GM10266 (cell line): ENCODE measurements at regions not wholly inside any gene's neighbourhood (a gene's known extent, or its start where the extent isn't known, plus 50 kb on each side); places are given as distances from the start of the nearest gene placed in this dataset.

Experiments
- DNase-seq: peaks from one replicate; pipeline ENCODE4 v3.0.0; 2012; ENCODE audit errors: extremely low spot score
- CTCF ChIP-seq: IDR thresholded peaks from 2 replicates; pipeline ENCODE4 v1.5.1; 2012; ENCODE audit warnings: mild to moderate bottlenecking, low read depth; ENCODE audit not compliant: control insufficient read depth, insufficient read depth; ENCODE audit errors: missing control alignments

- no peak for DNase-seq
- TF ChIP-seq CTCF: no peak
Measured at GRCh38 chr10:62625484-62625883, 179.0 kb upstream of the ADO start.

GRCh38 chr10:62626079-62626478 is 178.4 kb upstream of the ADO start:
- no peak for DNase-seq
- TF ChIP-seq CTCF: no peak

GRCh38 chr10:62626817-62627216 is 177.7 kb upstream of the ADO start:
- no peak for DNase-seq
- TF ChIP-seq CTCF: no peak

GRCh38 chr10:62627983-62628382 is 176.5 kb upstream of the ADO start:
- no peak for TF ChIP-seq CTCF
- no peak for DNase-seq

GRCh38 chr10:62631241-62631640 is 173.3 kb upstream of the ADO start:
- TF ChIP-seq CTCF: no peak

GRCh38 chr10:62632071-62632809 is 172.3 kb upstream of the ADO start:
- TF ChIP-seq CTCF: no peak
- peak; percentile 60 for DNase-seq

More at GRCh38 chr10:62631241-62631640, 173.3 kb upstream of the ADO start:
- DNase-seq: no peak

GRCh38 chr10:62633976-62634375 is 170.5 kb upstream of the ADO start:
- DNase-seq: no peak
- no peak for TF ChIP-seq CTCF
